Bone marrow (tissue), 2 donors: ENCODE measurements at regions not wholly inside any gene's neighbourhood (a gene's known extent, or its start where the extent isn't known, plus 50 kb on each side); places are given as distances from the start of the nearest gene placed in this dataset.
"Not testable (repeated sequence)": the region's sequence is repeated elsewhere in the genome, so short reads cannot be mapped to it uniquely, and the experiment has no call there.

Source experiments
- DNase-seq, 2 donors: peaks; one replicate each; lab custom pipeline; 2025; lab: John Stamatoyannopoulos, UW

DNA sequence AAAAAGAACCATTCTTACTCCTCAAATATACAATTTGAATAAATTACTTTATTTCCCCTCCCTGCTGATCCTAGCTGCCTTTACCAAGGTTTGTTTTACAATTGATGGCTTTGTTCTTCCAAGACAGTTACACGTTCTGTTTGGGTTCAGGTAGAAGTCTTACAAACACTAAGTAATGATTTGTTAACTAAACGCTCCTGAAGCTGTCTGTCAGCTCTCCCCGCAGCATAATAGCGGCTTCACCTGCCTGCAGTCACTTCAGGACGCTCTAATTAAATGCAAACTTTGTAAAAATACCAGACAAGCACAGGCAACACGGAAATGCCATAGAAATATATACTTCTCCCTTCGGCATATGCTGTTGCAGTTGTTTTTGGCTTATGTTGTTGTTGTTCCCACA lies 176.4 kb upstream of the MDFIC2 start:
- no peak for DNase-seq

DNA sequence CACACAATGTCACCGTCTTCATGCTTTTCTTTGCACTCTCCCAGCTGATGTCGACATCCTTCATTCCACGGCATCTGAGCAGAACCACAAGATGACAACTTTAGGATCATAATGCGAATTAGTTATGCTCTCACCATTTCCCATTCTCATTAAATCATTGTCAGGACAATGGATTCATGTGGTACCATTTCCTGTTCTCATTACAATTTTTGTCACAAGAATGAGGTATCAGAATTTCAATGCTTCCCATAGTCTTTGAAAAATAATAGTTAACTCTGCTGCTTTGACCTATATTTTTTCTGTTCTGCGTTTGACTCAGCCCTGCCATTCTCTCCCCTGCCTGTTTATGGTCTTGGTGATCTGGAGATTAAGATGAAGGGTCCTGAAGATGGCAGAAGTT lies 175.7 kb upstream of the MDFIC2 start:
- DNase-seq: no peak

DNA sequence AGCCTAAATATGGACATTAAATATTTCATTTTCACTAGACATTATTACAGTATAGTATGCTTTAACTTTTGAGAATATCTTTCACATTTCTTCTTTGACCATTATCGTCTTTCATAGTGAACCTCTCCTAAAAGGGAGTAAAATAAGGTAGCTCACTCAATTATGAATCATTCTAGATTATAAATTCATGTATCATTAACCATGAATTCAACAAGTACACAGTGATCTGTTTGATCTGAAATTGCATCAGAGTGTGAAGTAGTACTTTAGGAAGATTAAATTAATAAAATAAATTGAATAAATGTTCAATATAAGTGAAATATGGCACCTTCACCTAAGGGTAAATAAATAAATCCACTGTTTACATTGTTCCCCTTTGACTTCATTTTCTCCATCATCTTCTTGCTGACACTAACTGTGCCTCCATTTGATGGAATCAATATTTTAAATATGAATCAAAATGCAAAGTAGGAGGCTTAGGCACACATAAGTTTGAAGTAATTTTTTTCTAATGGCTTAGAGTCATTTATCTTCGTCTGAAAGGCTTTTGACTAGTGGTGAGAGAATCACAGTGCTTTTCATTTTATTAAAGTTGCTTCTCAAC lies 174.1 kb upstream of the MDFIC2 start:
- DNase-seq: no peak

DNA sequence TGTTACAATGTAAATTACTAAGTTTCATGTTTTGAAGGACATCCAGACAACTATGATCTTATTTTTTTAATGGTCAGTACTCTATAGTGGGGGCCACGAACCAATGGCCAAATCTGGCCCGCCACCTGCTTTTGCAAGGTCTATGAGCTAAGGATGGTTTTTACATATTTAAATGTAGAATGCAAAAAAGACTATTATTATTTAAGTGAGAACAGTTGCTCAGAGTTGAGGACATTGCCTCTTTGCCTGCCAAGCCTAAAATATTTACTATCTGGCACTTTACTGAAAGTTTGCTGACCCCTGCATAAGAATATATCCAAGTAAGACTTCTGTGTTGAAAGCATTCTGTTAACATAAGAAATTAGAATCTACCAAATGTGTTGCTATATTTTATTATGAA lies 163.7 kb upstream of the MDFIC2 start:
- DNase-seq: no peak

DNA sequence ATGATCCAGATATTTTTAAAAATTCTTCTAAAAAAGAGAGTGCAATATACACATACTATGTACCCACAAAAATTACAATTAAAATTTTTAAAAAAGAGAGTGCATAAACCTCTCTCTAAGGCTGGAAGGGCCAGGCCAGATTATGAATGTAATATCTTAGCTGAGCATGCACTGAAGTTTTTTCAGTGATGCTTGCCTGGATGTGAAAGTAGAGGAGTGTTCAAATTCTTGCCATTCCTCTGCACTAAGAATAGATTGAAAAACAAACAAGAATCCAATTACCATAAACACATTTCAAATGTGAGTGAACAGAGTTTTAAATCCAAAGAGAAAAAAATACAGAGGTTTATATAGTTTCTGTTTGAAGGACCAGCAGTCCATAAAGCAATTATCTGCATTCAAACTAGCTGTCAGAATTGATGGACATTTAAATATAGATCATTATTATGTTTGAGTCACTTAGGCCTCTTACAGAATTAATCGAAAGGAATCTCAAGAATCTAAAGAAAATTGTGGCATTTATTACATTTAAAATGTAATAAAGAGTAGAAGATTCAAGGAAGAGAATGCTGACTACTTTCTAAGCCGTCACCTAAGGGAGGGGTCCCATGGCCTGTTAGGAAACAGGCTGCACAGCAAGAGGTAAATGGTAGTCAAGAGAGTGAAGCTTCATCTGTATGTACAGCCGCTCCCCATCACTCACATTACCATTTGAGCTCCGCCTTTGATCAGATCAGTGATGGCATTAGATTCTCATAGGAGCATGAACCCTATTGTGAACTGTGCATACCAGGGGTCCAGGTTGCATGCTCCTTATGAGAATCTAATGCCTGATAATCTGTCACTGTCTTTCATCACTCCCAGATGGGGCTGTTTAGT lies 159.3 kb upstream of the MDFIC2 start:
- no peak for DNase-seq

DNA sequence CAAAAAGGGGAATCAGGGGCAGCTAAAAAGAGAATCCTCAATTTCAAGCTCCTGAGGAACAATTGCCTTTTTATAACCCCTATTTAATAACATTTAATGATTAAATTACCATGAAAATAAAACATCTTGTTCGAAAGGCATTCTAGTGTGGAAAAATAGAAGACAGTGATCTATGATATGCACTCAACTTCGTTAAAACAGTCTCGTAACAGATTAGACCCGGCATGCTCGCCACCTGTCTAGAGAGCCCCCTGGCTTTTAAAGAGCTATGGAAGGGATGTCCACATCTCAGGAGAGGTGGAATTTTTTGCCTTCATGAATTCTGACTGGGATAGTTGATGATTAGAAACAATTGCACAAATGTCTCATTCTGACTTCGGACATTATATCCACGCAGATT lies 153.7 kb upstream of the MDFIC2 start:
- no peak for DNase-seq

DNA sequence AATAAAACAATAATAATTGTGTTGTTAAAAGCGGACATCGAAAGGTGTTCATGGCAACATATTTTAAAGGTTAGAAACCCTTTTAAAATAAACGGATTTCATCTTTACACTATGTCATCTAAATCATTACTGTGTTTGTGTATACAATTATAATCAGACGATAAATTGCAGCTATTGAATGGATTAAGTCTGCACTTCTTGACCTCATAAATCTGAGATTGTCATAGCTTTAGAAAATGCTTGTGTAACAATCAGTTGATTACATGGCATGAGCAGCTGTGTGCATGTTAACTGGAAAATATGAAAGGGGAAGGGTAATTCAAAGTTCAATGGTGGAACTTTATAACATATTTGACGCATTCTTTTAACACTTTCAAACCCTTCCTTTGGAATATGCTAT lies 152.4 kb upstream of the MDFIC2 start:
- DNase-seq: no peak

DNA sequence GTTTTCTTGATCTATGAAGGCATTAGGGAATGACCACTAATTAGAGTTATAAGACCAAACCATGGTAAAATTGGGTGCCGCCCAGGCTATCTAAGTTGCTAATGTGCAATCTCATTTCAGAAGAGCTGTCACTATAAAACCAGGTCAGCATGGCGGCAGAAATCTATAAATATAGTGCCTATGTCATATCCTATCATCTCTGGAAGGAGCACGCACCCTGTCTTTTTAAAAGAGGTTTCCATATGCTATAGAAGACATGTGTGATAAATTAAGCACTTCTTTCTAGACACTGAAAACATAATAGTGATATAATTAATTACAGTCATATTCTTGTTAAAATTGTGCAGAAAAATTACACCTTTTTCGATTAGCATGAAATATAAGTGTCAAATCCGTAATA lies 152.0 kb upstream of the MDFIC2 start:
- DNase-seq: no peak

DNA sequence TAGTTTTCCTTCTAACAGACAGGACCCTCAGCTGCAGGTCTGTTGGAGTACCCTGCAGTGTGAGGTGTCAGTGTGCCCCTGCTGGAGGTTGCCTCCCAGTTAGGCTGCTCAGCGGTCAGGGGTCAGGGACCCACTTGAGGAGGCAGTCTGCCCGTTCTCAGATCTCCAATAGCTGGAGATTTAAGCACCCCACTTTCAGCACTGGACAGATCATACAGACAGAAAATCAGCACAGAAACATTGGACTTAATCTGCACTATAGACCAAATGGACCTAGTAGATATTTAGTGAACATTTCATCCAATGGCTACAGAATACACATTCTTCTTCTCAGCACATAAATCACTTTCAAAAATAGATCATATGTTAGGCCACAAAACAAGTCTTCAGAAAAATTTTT lies 137.8 kb upstream of the MDFIC2 start:
- not testable (repeated sequence) for DNase-seq

DNA sequence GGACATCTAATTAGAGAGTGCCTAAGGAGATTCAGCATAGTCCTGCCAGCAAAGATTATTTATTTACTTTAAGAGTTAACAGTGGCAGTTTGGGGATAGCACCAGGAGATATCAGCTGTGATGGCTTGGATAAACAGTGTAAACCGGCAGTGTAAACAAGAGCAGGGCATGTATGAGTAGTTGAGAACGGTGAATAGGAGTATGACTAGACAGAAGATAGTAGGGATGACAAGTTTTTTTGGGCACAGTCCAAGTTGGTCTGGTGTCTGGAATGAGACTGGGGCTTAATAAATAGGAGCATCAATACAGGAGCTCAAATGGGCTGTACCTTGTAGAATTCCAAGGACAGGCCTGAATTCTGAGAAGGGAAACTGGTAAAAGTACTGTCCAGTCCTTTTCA lies 123.0 kb upstream of the MDFIC2 start:
- not testable (repeated sequence) for DNase-seq

DNA sequence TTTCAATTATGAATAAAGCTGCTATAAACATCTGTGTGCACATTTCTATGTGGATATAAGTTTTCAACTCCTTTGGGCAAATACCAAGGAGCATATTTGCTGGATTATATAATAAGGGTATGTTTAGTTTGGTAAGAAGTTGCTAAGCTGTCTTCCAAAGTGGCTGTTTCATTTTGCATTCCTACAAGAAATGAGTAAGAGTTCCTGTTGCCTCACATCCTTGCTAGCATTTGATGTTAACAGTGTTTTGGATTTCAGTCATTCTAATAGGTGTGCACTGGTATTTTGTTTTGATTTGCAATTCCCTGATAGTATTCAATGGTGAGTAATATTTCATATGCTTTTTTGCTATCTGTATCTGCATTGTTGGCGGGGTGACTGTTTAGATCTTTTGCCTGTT lies 120.7 kb upstream of the MDFIC2 start:
- DNase-seq: no peak

DNA sequence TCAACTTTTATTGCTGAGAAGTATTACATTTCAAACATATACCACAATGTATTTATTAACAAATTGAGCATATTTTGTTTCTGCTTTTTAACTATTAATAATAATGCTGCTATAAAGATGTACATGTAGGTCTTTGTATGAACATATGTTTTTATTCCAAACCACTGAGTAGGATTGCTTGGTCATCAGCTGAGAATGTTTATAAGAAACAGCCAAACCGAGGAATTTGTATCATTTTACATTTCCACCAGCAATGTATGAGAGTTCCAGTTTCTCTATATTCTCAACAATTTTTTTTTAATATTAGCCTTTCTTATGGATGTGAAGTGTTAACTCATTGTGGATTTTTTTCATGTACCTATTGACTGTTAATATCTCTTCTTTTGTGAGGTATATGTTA lies 119.5 kb upstream of the MDFIC2 start:
- DNase-seq: no peak

DNA sequence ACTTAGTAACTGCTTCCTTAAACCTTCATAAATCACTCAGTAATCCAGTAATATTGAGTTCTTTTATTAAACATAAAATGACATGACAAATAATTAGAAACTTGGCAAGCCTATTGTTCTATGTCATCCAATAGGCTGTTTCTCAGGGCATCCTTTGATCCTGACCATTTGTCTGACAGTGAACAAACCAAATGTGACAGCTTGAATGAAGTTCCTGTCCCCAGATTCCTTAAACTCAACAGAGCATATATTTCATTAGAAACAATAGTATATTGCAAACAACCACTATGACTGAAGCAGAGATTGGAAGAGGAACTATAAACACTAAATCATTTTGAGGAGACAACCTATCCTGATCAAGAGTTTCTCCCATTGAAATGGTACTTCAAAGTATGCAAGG lies 113.6 kb upstream of the MDFIC2 start:
- no peak for DNase-seq

DNA sequence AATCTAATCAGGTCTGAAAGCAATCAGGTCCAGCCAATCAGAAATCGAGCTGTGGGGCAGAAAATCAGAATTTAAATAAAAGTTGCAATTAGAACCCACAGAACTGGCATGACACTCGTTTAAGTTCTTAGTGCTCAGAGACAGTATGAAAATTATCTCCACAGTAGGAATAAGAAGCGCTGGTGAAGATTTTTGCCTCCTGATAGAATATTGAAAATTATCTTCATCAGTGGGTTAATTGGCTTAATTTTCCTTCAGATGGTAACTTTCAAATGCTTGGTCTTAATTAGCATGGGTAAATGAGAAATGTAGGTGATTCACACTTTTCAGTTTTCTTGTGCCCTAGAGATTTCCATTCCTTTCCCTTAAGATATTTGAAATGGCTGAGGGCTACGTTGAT lies 109.1 kb upstream of the MDFIC2 start:
- no peak for DNase-seq

DNA sequence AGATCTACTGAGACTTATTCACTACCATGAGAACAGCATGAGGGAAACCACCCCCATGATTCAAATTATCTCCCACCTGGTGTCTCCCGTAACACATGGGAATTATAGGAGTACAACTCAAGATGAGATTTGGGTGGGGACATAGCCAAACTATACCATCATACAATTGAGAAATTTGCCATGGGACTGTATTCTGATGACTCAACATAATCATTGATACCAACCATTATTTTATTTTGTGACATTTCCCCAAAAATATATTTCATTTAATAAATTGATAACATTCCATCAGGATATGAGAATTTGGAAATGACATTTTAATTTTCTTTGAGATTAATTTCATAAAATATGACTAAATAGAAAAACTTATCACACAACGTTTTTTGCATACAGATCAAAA lies 96.6 kb upstream of the MDFIC2 start:
- DNase-seq: no peak

DNA sequence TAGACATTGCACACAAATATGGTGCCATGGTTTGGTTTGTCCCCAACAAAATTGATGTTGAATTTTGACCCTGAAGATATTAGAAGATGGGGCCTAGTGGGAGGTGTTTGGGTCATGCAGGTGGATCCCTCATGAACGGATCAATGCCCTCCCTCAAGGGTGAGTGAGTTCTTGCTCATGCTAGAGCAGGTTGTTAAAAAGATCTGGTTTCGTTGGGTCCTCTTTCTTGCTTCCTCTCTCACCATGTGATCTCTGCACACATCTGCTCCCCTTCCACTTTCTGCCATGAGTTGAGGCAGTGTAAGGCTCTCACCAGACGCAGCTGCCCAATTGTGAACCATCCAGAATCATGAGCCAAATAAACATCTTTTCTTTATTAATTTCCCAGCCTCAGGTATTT lies 87.8 kb upstream of the MDFIC2 start:
- DNase-seq: no peak

DNA sequence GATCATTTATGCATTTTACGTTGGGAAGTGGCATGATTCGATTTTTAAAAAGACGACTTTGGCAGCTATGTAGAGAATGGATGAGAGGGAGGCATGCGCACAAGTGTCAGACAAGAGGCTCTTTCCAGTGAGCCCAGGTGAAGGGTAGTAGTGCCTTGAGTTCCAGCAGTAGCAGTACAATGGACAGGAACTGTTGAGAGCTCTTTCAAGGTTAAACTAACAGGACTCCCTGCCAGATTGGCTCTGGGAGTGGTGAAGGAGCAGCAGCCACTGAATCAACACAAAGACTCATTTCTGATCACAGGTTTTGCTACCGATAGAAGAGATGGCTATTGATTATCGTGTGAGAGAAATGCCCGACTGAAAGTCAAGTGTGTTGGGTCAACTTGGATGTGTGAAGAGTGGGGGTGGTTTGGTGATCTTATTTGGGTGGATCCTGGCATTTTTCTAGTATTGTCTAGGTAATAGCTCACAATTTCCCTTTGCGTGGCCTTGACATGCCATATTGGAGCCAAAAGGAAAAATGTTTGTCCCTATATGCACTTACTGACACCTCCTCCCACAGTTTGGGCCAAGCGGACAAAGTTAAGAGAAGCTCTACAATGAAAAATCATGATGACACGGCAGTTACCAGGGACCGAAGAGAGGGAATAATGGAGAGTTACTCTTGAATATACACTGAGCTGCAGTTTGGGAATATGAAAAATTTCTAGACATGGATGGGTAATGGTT lies 81.6 kb upstream of the MDFIC2 start:
- DNase-seq: no peak

DNA sequence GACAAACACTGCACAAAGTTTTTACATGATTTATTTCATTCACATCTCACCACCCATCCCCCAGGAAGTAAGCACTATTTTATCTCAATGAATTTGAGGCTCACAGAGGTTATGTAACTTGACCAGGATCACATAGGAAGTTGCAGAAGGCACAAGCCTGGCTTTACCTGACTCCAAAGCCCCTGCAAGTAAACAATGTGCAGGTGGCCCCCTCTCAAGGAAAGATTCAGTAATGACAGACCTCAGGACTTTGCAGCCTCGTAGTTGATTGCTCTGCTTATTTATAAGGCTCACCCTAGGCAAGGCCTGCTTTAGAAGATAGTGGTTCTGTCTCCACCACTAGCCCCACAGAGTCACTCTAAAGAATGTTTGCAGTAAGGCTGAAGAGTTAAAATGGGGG lies 79.8 kb upstream of the MDFIC2 start:
- no peak for DNase-seq

DNA sequence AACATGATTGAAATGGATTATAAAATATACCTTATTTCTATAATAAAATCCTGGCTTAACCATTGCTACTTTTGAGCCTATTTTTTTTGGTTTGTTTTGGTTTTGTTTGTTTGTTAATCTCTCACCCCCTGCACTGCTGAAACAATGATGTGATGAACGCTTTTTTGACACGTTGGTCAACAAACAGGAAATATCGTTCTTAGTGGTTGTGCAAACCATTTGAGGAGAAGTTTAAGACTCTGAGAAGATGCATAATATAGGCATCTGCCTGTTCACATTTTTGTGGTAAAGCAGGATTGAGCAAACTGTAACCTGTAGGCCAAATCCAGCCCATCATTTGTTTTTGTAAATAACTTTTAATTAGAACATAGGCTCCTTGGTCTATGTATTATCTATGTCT lies 75.5 kb upstream of the MDFIC2 start:
- DNase-seq: no peak

DNA sequence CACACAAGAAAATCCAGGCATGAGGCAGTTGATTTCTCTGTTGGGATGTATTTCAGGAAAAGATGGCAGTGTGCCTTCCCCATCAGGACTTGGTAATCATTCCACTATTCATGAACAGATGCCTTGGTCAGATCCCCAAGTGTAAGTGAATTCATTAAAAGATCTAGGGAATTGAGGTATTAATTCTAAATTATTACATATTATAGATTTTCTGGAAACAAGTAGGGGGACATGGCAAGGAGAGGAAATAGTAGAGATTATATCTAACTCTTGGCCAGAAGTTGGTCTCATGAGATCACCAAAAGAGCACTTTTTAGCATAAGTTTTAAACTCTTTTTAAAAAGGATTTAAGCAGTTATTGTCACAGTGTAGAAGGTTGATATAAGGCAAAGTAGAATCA lies 74.4 kb upstream of the MDFIC2 start:
- no peak for DNase-seq

DNA sequence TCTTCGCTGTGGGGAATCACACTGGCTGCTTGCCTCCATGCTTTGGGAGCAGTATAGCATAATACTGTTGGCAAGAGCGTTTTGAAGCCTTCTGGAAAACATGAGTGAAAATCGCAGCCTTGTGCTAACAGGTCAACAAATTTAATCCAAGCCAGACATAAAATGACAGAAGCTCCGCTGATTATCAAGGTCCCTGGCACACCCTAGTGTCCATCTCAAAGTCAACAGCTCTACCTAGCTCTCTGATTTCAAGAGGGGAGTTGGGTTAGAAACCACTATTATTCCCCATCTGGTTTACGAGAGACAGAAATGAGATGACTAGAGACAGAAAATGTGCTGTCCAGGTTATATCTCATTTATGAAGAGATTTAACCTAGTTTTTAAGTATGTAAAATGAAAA lies 73.6 kb upstream of the MDFIC2 start:
- no peak for DNase-seq

DNA sequence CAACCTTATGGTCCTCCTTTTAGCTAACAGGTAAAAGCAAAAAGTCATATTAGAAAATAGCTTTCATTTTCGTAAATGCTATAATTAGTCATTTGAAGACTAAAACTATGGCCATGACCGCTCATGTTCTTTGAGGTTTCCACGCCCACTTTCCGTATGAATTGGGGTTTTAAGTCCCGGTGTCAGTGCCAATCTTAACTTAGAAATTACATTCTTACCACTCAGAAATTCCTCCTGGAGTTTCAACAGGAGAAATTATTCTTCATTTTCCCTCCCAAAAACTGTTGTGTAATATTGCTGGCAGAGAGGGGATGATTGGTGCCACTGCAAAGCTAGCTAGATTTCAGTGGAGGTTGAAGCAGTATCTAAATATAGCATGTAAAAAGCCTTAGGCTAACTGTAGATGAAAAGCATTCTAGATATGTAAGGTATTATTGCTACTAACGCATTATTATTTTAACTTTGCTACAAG lies 71.0 kb upstream of the MDFIC2 start:
- no peak for DNase-seq

DNA sequence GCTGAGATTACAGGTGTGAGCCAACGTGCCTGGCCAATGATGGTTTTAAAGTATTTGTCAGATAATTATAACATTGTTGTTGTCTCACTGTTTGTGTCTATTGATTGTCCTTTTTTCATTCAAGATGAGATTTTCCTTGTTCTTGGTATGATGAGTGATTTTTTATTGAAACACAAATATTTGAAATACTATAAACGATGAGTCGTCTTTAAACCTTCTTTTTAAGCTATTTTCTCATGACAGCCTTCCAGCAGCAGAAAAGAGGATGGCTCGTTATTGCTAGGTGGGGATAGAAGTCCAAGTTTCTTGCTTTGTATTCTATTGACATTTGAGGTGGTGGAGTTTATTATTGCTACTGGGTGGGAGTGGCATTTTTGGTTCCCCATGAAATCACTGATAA lies 61.7 kb upstream of the MDFIC2 start:
- no peak for DNase-seq
